ENCODE measurements at regions not wholly inside any gene's neighbourhood (a gene's known extent, or its start where the extent isn't known, plus 50 kb on each side); places are given as distances from the start of the nearest gene placed in this dataset.

- no peak for TF ChIP-seq CTCF (IDR thresholded peaks at IDR 0.05)
- no peak for TF ChIP-seq POLR2A (IDR thresholded peaks at IDR 0.05)
Measured at GRCh38 chr14:85242666-85243065, 287.3 kb upstream of the FLRT2 start.
